ENCODE measurements at regions not wholly inside any gene's neighbourhood (a gene's known extent, or its start where the extent isn't known, plus 50 kb on each side); places are given as distances from the start of the nearest gene placed in this dataset.

- no peak overlapping the region for H3K4me3 ChIP-seq
- H3K27me3 ChIP-seq = no peaks in the 10 kb centered on the region
- DNase-seq (peak in 1 of 6 donors; percentile 16), FAIRE-seq (no peak), ATAC-seq (no peak)
- whole genome bisulfite sequencing, 2 donors = 69 to 76% methylated on average over 10 of the region's 10 CpGs
- H3K27ac ChIP-seq = no peak overlapping the region
- intact Hi-C loops (cut with DNase I) = no loop called here
- H3K4me1 ChIP-seq = no peaks in the 10 kb centered on the region
- H3K36me3 ChIP-seq = no peaks in the 10 kb centered on the region
- TF ChIP-seq, protein P1, sequence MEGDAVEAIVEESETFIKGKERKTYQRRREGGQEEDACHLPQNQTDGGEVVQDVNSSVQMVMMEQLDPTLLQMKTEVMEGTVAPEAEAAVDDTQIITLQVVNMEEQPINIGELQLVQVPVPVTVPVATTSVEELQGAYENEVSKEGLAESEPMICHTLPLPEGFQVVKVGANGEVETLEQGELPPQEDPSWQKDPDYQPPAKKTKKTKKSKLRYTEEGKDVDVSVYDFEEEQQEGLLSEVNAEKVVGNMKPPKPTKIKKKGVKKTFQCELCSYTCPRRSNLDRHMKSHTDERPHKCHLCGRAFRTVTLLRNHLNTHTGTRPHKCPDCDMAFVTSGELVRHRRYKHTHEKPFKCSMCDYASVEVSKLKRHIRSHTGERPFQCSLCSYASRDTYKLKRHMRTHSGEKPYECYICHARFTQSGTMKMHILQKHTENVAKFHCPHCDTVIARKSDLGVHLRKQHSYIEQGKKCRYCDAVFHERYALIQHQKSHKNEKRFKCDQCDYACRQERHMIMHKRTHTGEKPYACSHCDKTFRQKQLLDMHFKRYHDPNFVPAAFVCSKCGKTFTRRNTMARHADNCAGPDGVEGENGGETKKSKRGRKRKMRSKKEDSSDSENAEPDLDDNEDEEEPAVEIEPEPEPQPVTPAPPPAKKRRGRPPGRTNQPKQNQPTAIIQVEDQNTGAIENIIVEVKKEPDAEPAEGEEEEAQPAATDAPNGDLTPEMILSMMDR (IDR thresholded peaks at IDR 0.05) = no peak
- H3K9me3 ChIP-seq = no peaks in the 10 kb centered on the region
These were observed 896.1 kb downstream of the PCDH18 start for GRCh38 chr4:136636155-136636554.

DNA sequence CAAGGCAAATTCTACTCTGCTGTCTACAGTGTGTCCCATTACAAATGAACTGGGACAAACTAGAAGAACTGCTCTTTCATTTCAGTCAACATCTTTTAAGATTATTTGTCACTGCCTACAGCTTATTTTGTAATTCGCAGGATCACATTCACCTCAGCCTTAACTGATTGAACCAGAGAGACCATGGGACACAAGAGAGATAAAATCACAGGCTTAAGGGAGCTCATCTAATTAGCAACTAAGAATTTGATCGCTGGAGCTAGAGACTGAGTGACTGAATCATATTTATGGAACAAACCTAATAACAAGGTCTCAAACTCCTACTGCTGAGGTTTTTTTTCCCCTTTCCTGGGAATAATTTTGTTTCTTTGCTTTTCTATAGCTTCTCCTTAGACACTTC lies 898.2 kb downstream of the PCDH18 start:
- no peak for FAIRE-seq

DNA sequence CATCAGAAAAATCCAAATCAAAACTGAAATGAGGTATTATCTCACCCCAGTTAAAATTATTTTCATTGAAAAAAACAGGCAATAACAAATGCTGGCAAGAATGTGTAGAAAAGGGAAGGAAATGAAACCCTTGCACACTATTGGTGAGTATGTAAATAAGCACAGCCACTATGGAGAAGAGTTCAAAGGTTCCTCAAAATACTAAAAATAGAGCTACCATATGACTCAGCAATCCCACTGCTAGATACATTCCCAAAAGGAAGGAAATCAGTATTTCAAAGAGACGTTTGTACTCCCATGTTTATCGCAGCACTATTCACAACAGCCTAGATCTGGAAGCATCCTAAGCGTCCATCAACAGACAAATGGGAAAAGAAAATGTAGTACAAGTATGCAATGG lies 932.4 kb downstream of the PCDH18 start:
- Histone ChIP-seq H3K4me1 (no peaks in the 10 kb centered on the region), H3K36me3 (no peaks in the 10 kb centered on the region), H3K27me3 (no peaks in the 10 kb centered on the region), H3K27ac (no peak overlapping the region), H3K9me3 (no peaks in the 10 kb centered on the region), H3K4me3 (no peak overlapping the region)
- DNase-seq (no peak), ATAC-seq (no peak), FAIRE-seq (no peak)
- TF ChIP-seq, protein P1 (IDR thresholded peaks at IDR 0.05) = no peak
- intact Hi-C loops (cut with DNase I) = no loop called here
- WGBS, 2 donors = 61 to 76% methylated on average over 3 of the region's 3 CpGs

More for the DNA sequence above, 898.2 kb downstream of the PCDH18 start:
- Histone ChIP-seq H3K4me1 (no peaks in the 10 kb centered on the region), H3K9me3 (no peaks in the 10 kb centered on the region), H3K27me3 (no peaks in the 10 kb centered on the region), H3K4me3 (no peak overlapping the region), H3K27ac (no peak overlapping the region), H3K36me3 (no peaks in the 10 kb centered on the region)
- WGBS, 2 donors = 67 to 83% methylated on average over 2 of the region's 2 CpGs
- TF ChIP-seq, protein P1 (IDR thresholded peaks at IDR 0.05) = no peak
- ATAC-seq = no peak
- no peak for DNase-seq
- intact Hi-C loops (cut with DNase I) = no loop called here

- TF ChIP-seq, protein P1 (IDR thresholded peaks at IDR 0.05) = no peak
- no peaks in the 10 kb centered on the region for H3K9me3 ChIP-seq
- H3K27me3 ChIP-seq = no peaks in the 10 kb centered on the region
- intact Hi-C loops (cut with DNase I) = no loop called here
- ATAC-seq (no peak), FAIRE-seq (no peak), DNase-seq (no peak)
- no peaks in the 10 kb centered on the region for H3K36me3 ChIP-seq
- WGBS, 2 donors = 68 to 70% methylated on average over 1 of the region's 1 CpG
- no peak overlapping the region for H3K27ac ChIP-seq
- H3K4me1 ChIP-seq = no peaks in the 10 kb centered on the region
- no peak overlapping the region for H3K4me3 ChIP-seq
These were observed 941.9 kb downstream of the PCDH18 start for GRCh38 chr4:136590440-136590839.

- H3K27ac ChIP-seq = no peak overlapping the region
- no peaks in the 10 kb centered on the region for H3K9me3 ChIP-seq
- no peak overlapping the region for H3K4me3 ChIP-seq
- TF ChIP-seq, protein P1 (IDR thresholded peaks at IDR 0.05) = no peak
- no peaks in the 10 kb centered on the region for H3K4me1 ChIP-seq
- FAIRE-seq (no peak), DNase-seq (no peak), ATAC-seq (no peak)
- intact Hi-C loops (cut with DNase I) = no loop called here
- H3K27me3 ChIP-seq = no peaks in the 10 kb centered on the region
- 77 to 83% methylated on average over 1 of the region's 1 CpG for WGBS, 2 donors
- H3K36me3 ChIP-seq = no peaks in the 10 kb centered on the region
These were observed 948.7 kb downstream of the PCDH18 start for GRCh38 chr4:136583567-136583966.
